Skin of body (tissue), 1 donor: ENCODE measurements at regions not wholly inside any gene's neighbourhood (a gene's known extent, or its start where the extent isn't known, plus 50 kb on each side); places are given as distances from the start of the nearest gene placed in this dataset.

Source experiments
- DNase-seq: peaks from one replicate; lab custom pipeline; 2025; lab: John Stamatoyannopoulos, UW

GRCh38 chr5:158644301-158644700 lies 455.4 kb downstream of the EBF1 start:
- no peak for DNase-seq

GRCh38 chr5:158643840-158644239 lies 455.9 kb downstream of the EBF1 start:
- no peak for DNase-seq

GRCh38 chr5:158642879-158643278 lies 456.8 kb downstream of the EBF1 start:
- no peak for DNase-seq

- no peak for DNase-seq
Measured at GRCh38 chr5:158641016-158641415, 458.7 kb downstream of the EBF1 start.

GRCh38 chr5:158640593-158640980 lies 459.1 kb downstream of the EBF1 start:
- no peak for DNase-seq

- DNase-seq, result no peak
Measured at GRCh38 chr5:158639881-158640592, 459.7 kb downstream of the EBF1 start.

- DNase-seq, result no peak
Measured at GRCh38 chr5:158638396-158638795, 461.3 kb downstream of the EBF1 start.

GRCh38 chr5:158637039-158637438 lies 462.7 kb downstream of the EBF1 start:
- no peak for DNase-seq

- DNase-seq, result no peak
Measured at GRCh38 chr5:158635565-158635964, 464.2 kb downstream of the EBF1 start.

GRCh38 chr5:158634714-158635113 lies 465.0 kb downstream of the EBF1 start:
- DNase-seq, result peak; percentile 73

- DNase-seq, result no peak
Measured at GRCh38 chr5:158629591-158630312, 470.0 kb downstream of the EBF1 start.

- DNase-seq, result no peak
Measured at GRCh38 chr5:158626718-158627117, 473.0 kb downstream of the EBF1 start.

GRCh38 chr5:158623971-158624370 lies 475.7 kb downstream of the EBF1 start:
- no peak for DNase-seq

GRCh38 chr5:158621391-158621790 lies 478.3 kb downstream of the EBF1 start:
- DNase-seq, result peak; percentile 87

GRCh38 chr5:158619083-158619788 lies 480.5 kb downstream of the EBF1 start:
- DNase-seq, result peak; percentile 58

- no peak for DNase-seq
Measured at GRCh38 chr5:158618256-158618655, 481.5 kb downstream of the EBF1 start.

GRCh38 chr5:158616707-158617106 lies 483.0 kb downstream of the EBF1 start:
- DNase-seq, result no peak

- no peak for DNase-seq
Measured at GRCh38 chr5:158614951-158615350, 484.8 kb downstream of the EBF1 start.

GRCh38 chr5:158611581-158611980 lies 488.1 kb downstream of the EBF1 start:
- DNase-seq, result no peak

- no peak for DNase-seq
Measured at GRCh38 chr5:158610051-158610415, 489.7 kb downstream of the EBF1 start.

- peak; percentile 77 for DNase-seq
Measured at GRCh38 chr5:158609333-158610050, 490.2 kb downstream of the EBF1 start.

- no peak for DNase-seq
Measured at GRCh38 chr5:158607088-158607487, 492.6 kb downstream of the EBF1 start.
